PC-9 (cell line): ENCODE measurements at regions not wholly inside any gene's neighbourhood (a gene's known extent, or its start where the extent isn't known, plus 50 kb on each side); places are given as distances from the start of the nearest gene placed in this dataset.
"Not testable (repeated sequence)": the region's sequence is repeated elsewhere in the genome, so short reads cannot be mapped to it uniquely, and the experiment has no call there.

Source experiments
- BruUV-seq: library from RNA; stranded (reverse); fragments of 400-500 nt; replicated peaks from 2 replicates; lab custom pipeline; 2021; lab: Mats Ljungman, UMichigan
- CTCF ChIA-PET: fragments of 300-600 bp; sonication (Branson Sonifier 250); formaldehyde crosslinking; loops from one replicate; lab custom pipeline; 2022; ENCODE audit warnings: antibody characterized with exemption; lab: Charles Lee
- POLR2A ChIA-PET: fragments of 300-600 bp; sonication (Branson Sonifier 250); formaldehyde crosslinking; loops from one replicate; lab custom pipeline; 2022; ENCODE audit warnings: antibody characterized with exemption; ENCODE audit not compliant: unreplicated experiment; lab: Charles Lee
- DNase-seq, 2 experiments: peaks; one replicate each; pipeline versions ENCODE4 v3.0.0 to v3.0.0-alpha.2; 2015 to 2022; ENCODE audit warnings: mixed read lengths in 1 of 2
- H2AFZ ChIP-seq: fragments of 200-600 bp; sonication (generic); 2 replicates; pipeline ENCODE4 v1.8.1; 2017; ENCODE audit warnings: antibody characterized with exemption
- H3F3A ChIP-seq: fragments of 200-600 bp; sonication (generic); 2 replicates; pipeline ENCODE4 v1.8.1; 2017; ENCODE audit warnings: antibody characterized with exemption, mild to moderate bottlenecking, low read depth; ENCODE audit not compliant: insufficient read depth
- H3K27ac ChIP-seq: fragments of 200-600 bp; sonication (generic); 2 replicates; pipeline ENCODE4 v1.6.1; 2016; ENCODE audit warnings: mixed run types
- H3K27me3 ChIP-seq: fragments of 200-600 bp; sonication (generic); 2 replicates; pipeline ENCODE4 v1.6.1; 2016; ENCODE audit warnings: low read depth, mixed run types; ENCODE audit not compliant: insufficient read depth
- H3K36me3 ChIP-seq: fragments of 200-600 bp; sonication (generic); 2 replicates; pipeline ENCODE4 v1.6.1; 2016; ENCODE audit warnings: low read depth, mixed run types
- H3K4me1 ChIP-seq: fragments of 200-600 bp; sonication (generic); replicated peaks from 2 replicates; pipeline ENCODE4 v1.6.1; 2016; ENCODE audit warnings: mixed run types; ENCODE audit not compliant: insufficient read depth
- H3K4me2 ChIP-seq: fragments of 200-600 bp; sonication (generic); 2 replicates; pipeline ENCODE4 v1.6.1; 2017; ENCODE audit warnings: mixed run types
- H3K4me3 ChIP-seq: fragments of 200-600 bp; sonication (generic); 2 replicates; pipeline ENCODE4 v1.6.1; 2016; ENCODE audit warnings: mixed run types
- H3K79me2 ChIP-seq: fragments of 200-600 bp; sonication (generic); 2 replicates; pipeline ENCODE4 v1.6.1; 2017; ENCODE audit warnings: low read depth, mixed run types
- H3K9me2 ChIP-seq: fragments of 200-600 bp; sonication (generic); 2 replicates; pipeline ENCODE4 v1.8.1; 2017; ENCODE audit warnings: mild to moderate bottlenecking; ENCODE audit not compliant: insufficient read depth
- H3K9me3 ChIP-seq: fragments of 200-600 bp; sonication (generic); 2 replicates; pipeline ENCODE4 v1.8.1; 2016; ENCODE audit warnings: low read depth; ENCODE audit not compliant: insufficient read depth
- H4K20me1 ChIP-seq: fragments of 200-600 bp; sonication (generic); 2 replicates; pipeline ENCODE4 v1.8.1; 2017; ENCODE audit not compliant: insufficient read depth
- EZH2 ChIP-seq: fragments of 200-600 bp; sonication (generic); IDR thresholded peaks from 2 replicates; pipeline ENCODE4 v1.8.0; 2017; ENCODE audit warnings: antibody characterized with exemption, low read depth
- intact Hi-C: fragments of 100-400 bp; cut with micrococcal nuclease; formaldehyde crosslinking; loops from one replicate; pipeline ENCODE4 v1.10.0; 2022; ENCODE audit not compliant: unreplicated experiment
- TF ChIP-seq, protein P1 (sequence below): fragments of 200-600 bp; sonication (generic); conservative IDR thresholded peaks from 2 replicates; pipeline ENCODE4 v1.6.1; 2017; ENCODE audit warnings: mixed run types, antibody characterized with exemption, mild to moderate bottlenecking, moderate library complexity

- CTCF ChIA-PET, result interaction anchor here (0.7 kb wide), 1 partner anchor 71 kb away, joined by 6 read pairs; no protein-coding TSS in a partner anchor
- Histone ChIP-seq H3K27ac (no peak overlapping the region), H3K79me2 (no peaks in the 10 kb centered on the region), H4K20me1 (no peaks in the 10 kb centered on the region), H3F3A (peaks cover 4% of the 10 kb centered on the region; the same call in 1 of the 2 replicates), H2AFZ (no peak overlapping the region), H3K4me3 (no peak overlapping the region), H3K9me2 (no peaks in the 10 kb centered on the region), H3K27me3 (peaks cover 31% of the 10 kb centered on the region), H3K4me2 (no peak overlapping the region), H3K9me3 (no peaks in the 10 kb centered on the region), H3K36me3 (no peaks in the 10 kb centered on the region), H3K4me1 (no peaks in the 10 kb centered on the region)
- intact Hi-C loops, result no loop called here
- BruUV-seq, result no TSS peak
- POLR2A ChIA-PET, result no interaction called here
- DNase-seq, result peak in 1 of 2 experiments; percentile 34
- no peak for TF ChIP-seq EZH2
- TF ChIP-seq, protein P1, sequence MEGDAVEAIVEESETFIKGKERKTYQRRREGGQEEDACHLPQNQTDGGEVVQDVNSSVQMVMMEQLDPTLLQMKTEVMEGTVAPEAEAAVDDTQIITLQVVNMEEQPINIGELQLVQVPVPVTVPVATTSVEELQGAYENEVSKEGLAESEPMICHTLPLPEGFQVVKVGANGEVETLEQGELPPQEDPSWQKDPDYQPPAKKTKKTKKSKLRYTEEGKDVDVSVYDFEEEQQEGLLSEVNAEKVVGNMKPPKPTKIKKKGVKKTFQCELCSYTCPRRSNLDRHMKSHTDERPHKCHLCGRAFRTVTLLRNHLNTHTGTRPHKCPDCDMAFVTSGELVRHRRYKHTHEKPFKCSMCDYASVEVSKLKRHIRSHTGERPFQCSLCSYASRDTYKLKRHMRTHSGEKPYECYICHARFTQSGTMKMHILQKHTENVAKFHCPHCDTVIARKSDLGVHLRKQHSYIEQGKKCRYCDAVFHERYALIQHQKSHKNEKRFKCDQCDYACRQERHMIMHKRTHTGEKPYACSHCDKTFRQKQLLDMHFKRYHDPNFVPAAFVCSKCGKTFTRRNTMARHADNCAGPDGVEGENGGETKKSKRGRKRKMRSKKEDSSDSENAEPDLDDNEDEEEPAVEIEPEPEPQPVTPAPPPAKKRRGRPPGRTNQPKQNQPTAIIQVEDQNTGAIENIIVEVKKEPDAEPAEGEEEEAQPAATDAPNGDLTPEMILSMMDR, result no peak
These were observed 107.2 kb downstream of the TMEM130 start for GRCh38 chr7:98762620-98763019.

- ChIA-PET POLR2A (interaction anchor here (0.6 kb wide), 1 partner anchor 104 kb away, joined by 3 read pairs; no protein-coding TSS in a partner anchor), CTCF (interaction anchor here (0.6 kb wide), 2 partner anchors 11 to 343 kb away, joined by 6 to 8 read pairs; no protein-coding TSS in a partner anchor)
- Histone ChIP-seq H3K9me2 (no peaks in the 10 kb centered on the region), H3K36me3 (no peaks in the 10 kb centered on the region), H3F3A (peaks cover 4% of the 10 kb centered on the region; the same call in 1 of the 2 replicates), H3K79me2 (no peaks in the 10 kb centered on the region), H3K4me3 (no peak overlapping the region), H3K27me3 (peaks cover 26% of the 10 kb centered on the region), H4K20me1 (no peaks in the 10 kb centered on the region), H3K4me2 (no peak overlapping the region), H3K4me1 (no peaks in the 10 kb centered on the region), H3K9me3 (no peaks in the 10 kb centered on the region), H3K27ac (no peak overlapping the region), H2AFZ (no peak overlapping the region)
- BruUV-seq, result no TSS peak
- peak in 1 of 2 experiments; percentile 28 for DNase-seq
- intact Hi-C loops, result no loop called here
- no peak for TF ChIP-seq EZH2
- TF ChIP-seq, protein P1, result no peak
These were observed 106.4 kb downstream of the TMEM130 start for GRCh38 chr7:98763441-98763840.

GRCh38 chr7:98764946-98765345 is 104.9 kb downstream of the TMEM130 start:
- H3F3A ChIP-seq, result no peaks in the 10 kb centered on the region
- no peak overlapping the region for H2AFZ ChIP-seq
- no peaks in the 10 kb centered on the region for H3K9me3 ChIP-seq
- ChIA-PET CTCF (interaction anchor here (0.6 kb wide), 1 partner anchor 8 kb away, joined by 3 read pairs; no protein-coding TSS in a partner anchor), POLR2A (interaction anchor here (0.6 kb wide), 1 partner anchor 23 kb away, joined by 3 read pairs; no protein-coding TSS in a partner anchor)
- no peak overlapping the region for H3K4me2 ChIP-seq
- BruUV-seq, result no TSS peak
- H3K27me3 ChIP-seq, result peaks cover 22% of the 10 kb centered on the region
- H3K36me3 ChIP-seq, result no peaks in the 10 kb centered on the region
- no peaks in the 10 kb centered on the region for H3K79me2 ChIP-seq
- TF ChIP-seq, protein P1, result no peak
- TF ChIP-seq EZH2, result no peak
- intact Hi-C loops, result no loop called here
- H3K27ac ChIP-seq, result no peak overlapping the region
- no peak overlapping the region for H3K4me3 ChIP-seq
- no peaks in the 10 kb centered on the region for H3K9me2 ChIP-seq
- no peaks in the 10 kb centered on the region for H4K20me1 ChIP-seq
- H3K4me1 ChIP-seq, result no peaks in the 10 kb centered on the region
- DNase-seq, result no peak

GRCh38 chr7:98770085-98770484 is 99.7 kb downstream of the TMEM130 start:
- H3K79me2 ChIP-seq, H3K27me3 ChIP-seq, H3K4me1 ChIP-seq, H3K9me2 ChIP-seq, H2AFZ ChIP-seq, H3K27ac ChIP-seq, H3K4me3 ChIP-seq, DNase-seq, intact Hi-C loops, CTCF ChIA-PET, H3K4me2 ChIP-seq, H3K36me3 ChIP-seq, H4K20me1 ChIP-seq, BruUV-seq, H3K9me3 ChIP-seq, H3F3A ChIP-seq: not testable (repeated sequence)
- POLR2A ChIA-PET, result interaction anchor here (0.6 kb wide), 1 partner anchor 25 kb away, joined by 5 read pairs; no protein-coding TSS in a partner anchor
